OCI-LY3 (cell line): ENCODE measurements at regions not wholly inside any gene's neighbourhood (a gene's known extent, or its start where the extent isn't known, plus 50 kb on each side); places are given as distances from the start of the nearest gene placed in this dataset.

Experiments used
- CTCF ChIP-seq: fragments of 200-600, 300-600 bp; sonication (generic); IDR thresholded peaks from 2 replicates; pipeline ENCODE4 v1.5.1; 2014; ENCODE audit warnings: antibody characterized with exemption, low read length, low read depth
- EZH2phosphoT487 ChIP-seq: fragments of 200-600 bp; shearing (Covaris generic); IDR thresholded peaks from 2 replicates; pipeline ENCODE4 v1.6.1; 2018; ENCODE audit warnings: antibody characterized with exemption, mixed run types, low read depth

- TF ChIP-seq CTCF (no peak), EZH2phosphoT487 (no peak)
Observed at GRCh38 chr4:149993030-149993429, 85.2 kb upstream of the DCLK2 start.
